A673 (cell line): ENCODE measurements at regions not wholly inside any gene's neighbourhood (a gene's known extent, or its start where the extent isn't known, plus 50 kb on each side); places are given as distances from the start of the nearest gene placed in this dataset.
"Not testable (repeated sequence)": the region's sequence is repeated elsewhere in the genome, so short reads cannot be mapped to it uniquely, and the experiment has no call there.

Source experiments
- BruUV-seq: library from RNA; stranded (reverse); fragments of 400-500 nt; replicated peaks from 2 replicates; lab custom pipeline; 2021; lab: Mats Ljungman, UMichigan
- CTCF ChIA-PET: fragments of 300-600 bp; sonication (Branson Sonifier 250); formaldehyde crosslinking; loops from one replicate; lab custom pipeline; 2022; ENCODE audit warnings: antibody characterized with exemption; lab: Charles Lee
- POLR2A ChIA-PET: fragments of 300-600 bp; sonication (Branson Sonifier 250); formaldehyde crosslinking; loops from one replicate; lab custom pipeline; 2022; ENCODE audit warnings: antibody characterized with exemption; ENCODE audit not compliant: low non-redundant PET; lab: Charles Lee
- DNase-seq: peaks from one replicate; pipeline ENCODE4 v3.0.0-alpha.2; 2015; ENCODE audit warnings: low spot score
- H3K27ac ChIP-seq: fragments of 200-600 bp; sonication (generic); 2 replicates; pipeline ENCODE4 v1.5.1; 2016; ENCODE audit warnings: mixed run types, low read depth, mild to moderate bottlenecking, mixed read lengths, antibody characterized with exemption, low read length; ENCODE audit not compliant: poor library complexity, severe bottlenecking
- H3K27me3 ChIP-seq: fragments of 200-600 bp; sonication (generic); replicated peaks from 2 replicates; pipeline ENCODE4 v1.6.1; 2017; ENCODE audit warnings: mixed run types, low read depth, mild to moderate bottlenecking, mixed read lengths, antibody characterized with exemption, low read length; ENCODE audit not compliant: insufficient read depth, poor library complexity
- H3K36me3 ChIP-seq: fragments of 200-600 bp; sonication (generic); 2 replicates; pipeline ENCODE4 v1.6.1; 2016; ENCODE audit warnings: mixed run types, mild to moderate bottlenecking, mixed read lengths, antibody characterized with exemption, low read length; ENCODE audit not compliant: insufficient read depth, poor library complexity, severe bottlenecking
- H3K4me1 ChIP-seq: fragments of 200-600 bp; sonication (generic); 2 replicates; pipeline ENCODE4 v1.6.1; 2017; ENCODE audit warnings: mixed run types, mild to moderate bottlenecking, mixed read lengths, antibody characterized with exemption, low read length; ENCODE audit not compliant: insufficient read depth, poor library complexity, severe bottlenecking
- H3K4me3 ChIP-seq: fragments of 200-600 bp; sonication (generic); 2 replicates; pipeline ENCODE4 v1.5.1; 2016; ENCODE audit warnings: low read depth, mixed run types, mild to moderate bottlenecking, mixed read lengths, low read length; ENCODE audit not compliant: poor library complexity, severe bottlenecking
- H3K9me3 ChIP-seq: fragments of 200-600 bp; sonication (generic); 2 replicates; pipeline ENCODE4 v1.6.1; 2016; ENCODE audit warnings: mixed run types, low read depth, mild to moderate bottlenecking, mixed read lengths, antibody characterized with exemption, low read length; ENCODE audit not compliant: poor library complexity, severe bottlenecking
- EZH2 ChIP-seq: fragments of 200-600 bp; sonication (generic); IDR thresholded peaks from 2 replicates; pipeline ENCODE4 v1.6.1; 2017; ENCODE audit warnings: borderline replicate concordance, low read depth, mild to moderate bottlenecking, mixed read lengths, antibody characterized with exemption, low read length; ENCODE audit not compliant: poor library complexity, severe bottlenecking
- intact Hi-C: fragments of 100-400 bp; cut with micrococcal nuclease; formaldehyde crosslinking; loops from one replicate; pipeline ENCODE4 v1.10.0; 2022; ENCODE audit not compliant: unreplicated experiment
- TF ChIP-seq, protein P1 (sequence below): fragments of 300-800, 200-600 bp; sonication (generic); conservative IDR thresholded peaks from 2 replicates; pipeline ENCODE4 v1.5.1; 2017; ENCODE audit warnings: low read depth, mild to moderate bottlenecking, antibody characterized with exemption, low read length, moderate library complexity, mixed read lengths

DNA sequence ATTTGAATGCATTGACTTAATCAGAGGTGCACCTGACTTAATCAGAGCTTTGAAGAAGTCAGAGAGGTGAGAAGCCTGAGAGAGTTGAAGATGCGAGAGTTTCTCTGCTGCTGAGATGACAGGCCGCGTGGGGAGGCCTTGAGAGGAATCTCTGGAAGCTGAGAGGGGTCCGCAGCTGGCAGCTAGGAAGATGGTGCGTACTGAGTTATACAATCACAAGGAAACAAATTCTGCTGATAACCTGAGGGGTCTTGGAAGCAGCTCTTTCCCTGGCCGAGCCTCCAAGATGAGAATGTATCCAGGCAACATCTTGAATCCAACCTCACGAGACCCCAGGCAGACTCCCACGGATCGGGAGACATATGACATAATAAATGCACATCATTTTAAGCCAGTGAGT, 91.7 kb downstream of the SPATA31A6 start:
- Histone ChIP-seq H3K27me3 (no peaks in the 10 kb centered on the region), H3K27ac (no peak overlapping the region), H3K4me3 (no peak overlapping the region), H3K36me3 (no peaks in the 10 kb centered on the region), H3K4me1 (no peaks in the 10 kb centered on the region), H3K9me3 (no peaks in the 10 kb centered on the region)
- CTCF ChIA-PET, result no interaction called here
- intact Hi-C loops, result no loop called here
- POLR2A ChIA-PET, result no interaction called here
- no peak for TF ChIP-seq EZH2
- TF ChIP-seq, protein P1, sequence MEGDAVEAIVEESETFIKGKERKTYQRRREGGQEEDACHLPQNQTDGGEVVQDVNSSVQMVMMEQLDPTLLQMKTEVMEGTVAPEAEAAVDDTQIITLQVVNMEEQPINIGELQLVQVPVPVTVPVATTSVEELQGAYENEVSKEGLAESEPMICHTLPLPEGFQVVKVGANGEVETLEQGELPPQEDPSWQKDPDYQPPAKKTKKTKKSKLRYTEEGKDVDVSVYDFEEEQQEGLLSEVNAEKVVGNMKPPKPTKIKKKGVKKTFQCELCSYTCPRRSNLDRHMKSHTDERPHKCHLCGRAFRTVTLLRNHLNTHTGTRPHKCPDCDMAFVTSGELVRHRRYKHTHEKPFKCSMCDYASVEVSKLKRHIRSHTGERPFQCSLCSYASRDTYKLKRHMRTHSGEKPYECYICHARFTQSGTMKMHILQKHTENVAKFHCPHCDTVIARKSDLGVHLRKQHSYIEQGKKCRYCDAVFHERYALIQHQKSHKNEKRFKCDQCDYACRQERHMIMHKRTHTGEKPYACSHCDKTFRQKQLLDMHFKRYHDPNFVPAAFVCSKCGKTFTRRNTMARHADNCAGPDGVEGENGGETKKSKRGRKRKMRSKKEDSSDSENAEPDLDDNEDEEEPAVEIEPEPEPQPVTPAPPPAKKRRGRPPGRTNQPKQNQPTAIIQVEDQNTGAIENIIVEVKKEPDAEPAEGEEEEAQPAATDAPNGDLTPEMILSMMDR, result no peak
- no peak for DNase-seq
- BruUV-seq, result no TSS peak

DNA sequence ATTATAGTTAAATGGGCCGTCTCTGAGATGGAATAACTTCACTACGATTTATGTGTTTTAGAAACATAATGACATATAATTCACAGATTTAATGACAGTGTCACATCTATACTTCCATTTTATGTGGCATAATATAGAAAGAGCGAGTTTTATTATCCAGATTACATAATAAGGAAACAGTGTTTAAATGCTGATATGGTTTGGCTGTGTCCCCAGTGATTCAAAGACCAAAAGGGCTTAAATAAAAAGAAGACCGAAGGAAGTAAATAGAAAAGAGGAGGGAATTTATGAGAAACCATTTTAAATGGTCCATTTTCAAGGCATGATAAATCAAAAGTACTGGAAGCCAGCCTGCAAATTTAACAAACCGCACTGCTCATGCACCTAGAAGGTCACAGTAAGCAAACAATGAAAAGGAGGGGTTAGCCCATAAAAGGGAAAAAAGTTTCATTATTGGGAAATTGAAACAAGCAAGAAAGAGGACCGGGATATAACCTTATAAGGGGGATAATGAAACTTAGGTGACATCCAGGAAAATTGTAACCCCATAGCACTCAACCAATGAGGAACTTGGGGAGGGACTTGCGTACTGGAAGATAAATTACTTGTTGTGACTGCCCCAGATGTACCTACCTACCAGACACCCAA, 99.2 kb downstream of the SPATA31A6 start:
- H3K27ac ChIP-seq, DNase-seq, H3K4me3 ChIP-seq, BruUV-seq, H3K36me3 ChIP-seq, H3K9me3 ChIP-seq, H3K27me3 ChIP-seq, CTCF ChIA-PET, H3K4me1 ChIP-seq, intact Hi-C loops, POLR2A ChIA-PET: not testable (repeated sequence)

- DNase-seq, BruUV-seq, H3K9me3 ChIP-seq, H3K36me3 ChIP-seq, CTCF ChIA-PET, H3K27me3 ChIP-seq, H3K27ac ChIP-seq, intact Hi-C loops, POLR2A ChIA-PET, H3K4me3 ChIP-seq, H3K4me1 ChIP-seq: not testable (repeated sequence)
These were observed 99.7 kb downstream of the SPATA31A6 start for GRCh38 chr9:42283179-42283543.

GRCh38 chr9:42286145-42286845, 102.8 kb downstream of the SPATA31A6 start:
- BruUV-seq, H3K36me3 ChIP-seq, H3K9me3 ChIP-seq, H3K4me1 ChIP-seq, intact Hi-C loops, H3K4me3 ChIP-seq, POLR2A ChIA-PET, CTCF ChIA-PET, DNase-seq, H3K27me3 ChIP-seq, H3K27ac ChIP-seq: not testable (repeated sequence)

DNA sequence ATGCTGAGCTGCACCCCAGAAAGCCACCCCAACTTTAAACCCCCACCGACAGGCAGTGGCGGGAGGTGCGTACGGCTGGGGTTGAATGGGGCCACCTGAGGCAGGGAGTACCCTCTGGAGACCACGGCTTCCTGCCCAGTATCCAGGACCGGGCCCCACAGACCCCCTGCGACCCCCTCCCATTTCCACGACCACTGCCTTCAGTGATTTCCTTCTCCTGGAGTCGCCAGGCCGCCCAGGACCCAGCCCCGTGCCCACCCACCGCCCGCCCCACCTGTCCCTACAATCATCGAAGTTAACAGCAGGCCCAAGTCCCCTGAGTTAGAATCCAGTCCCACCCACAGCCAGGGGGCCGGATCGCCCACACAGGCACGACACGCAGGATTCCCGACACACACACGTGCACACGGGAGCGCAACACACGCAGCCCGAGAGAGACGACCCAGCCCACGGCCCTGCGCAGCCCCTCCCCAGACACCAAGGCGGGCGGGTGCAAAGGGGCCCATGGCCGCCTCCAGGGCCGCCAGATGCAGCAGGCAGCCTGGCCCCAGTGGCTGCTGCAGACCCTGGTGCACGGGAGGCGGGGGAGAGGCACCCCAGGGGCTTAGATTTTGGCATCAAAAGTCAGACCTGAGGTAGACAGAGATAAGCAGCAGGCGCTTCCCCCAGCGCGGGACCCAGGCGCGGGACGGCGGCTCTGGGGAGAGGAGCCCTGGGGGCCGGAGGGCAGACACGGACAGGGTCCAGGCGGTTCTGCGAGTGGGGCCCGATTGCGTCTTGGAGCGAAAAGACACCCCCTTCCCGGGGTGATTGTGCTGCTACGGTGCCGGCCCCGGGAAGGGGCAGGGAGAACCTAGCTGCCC, 104.8 kb downstream of the SPATA31A6 start:
- DNase-seq, H3K4me1 ChIP-seq, H3K36me3 ChIP-seq, H3K27me3 ChIP-seq, BruUV-seq, POLR2A ChIA-PET, intact Hi-C loops, H3K9me3 ChIP-seq, CTCF ChIA-PET, H3K27ac ChIP-seq, H3K4me3 ChIP-seq: not testable (repeated sequence)

- CTCF ChIA-PET, H3K27ac ChIP-seq, H3K27me3 ChIP-seq, H3K9me3 ChIP-seq, DNase-seq, POLR2A ChIA-PET, BruUV-seq, H3K4me1 ChIP-seq, H3K4me3 ChIP-seq, H3K36me3 ChIP-seq, intact Hi-C loops: not testable (repeated sequence)
These were observed 105.4 kb downstream of the SPATA31A6 start for GRCh38 chr9:42288865-42289229.
